GM04504 (cell line): ENCODE measurements at regions not wholly inside any gene's neighbourhood (a gene's known extent, or its start where the extent isn't known, plus 50 kb on each side); places are given as distances from the start of the nearest gene placed in this dataset.
"Not testable (repeated sequence)": the region's sequence is repeated elsewhere in the genome, so short reads cannot be mapped to it uniquely, and the experiment has no call there.

Experiments used
- DNase-seq: peaks from one replicate; pipeline ENCODE4 v3.0.0-alpha.2; 2012; ENCODE audit warnings: low read depth

GRCh38 chr1:30250338-30250983 is 472.9 kb downstream of the MATN1 start:
- no peak for DNase-seq

DNA sequence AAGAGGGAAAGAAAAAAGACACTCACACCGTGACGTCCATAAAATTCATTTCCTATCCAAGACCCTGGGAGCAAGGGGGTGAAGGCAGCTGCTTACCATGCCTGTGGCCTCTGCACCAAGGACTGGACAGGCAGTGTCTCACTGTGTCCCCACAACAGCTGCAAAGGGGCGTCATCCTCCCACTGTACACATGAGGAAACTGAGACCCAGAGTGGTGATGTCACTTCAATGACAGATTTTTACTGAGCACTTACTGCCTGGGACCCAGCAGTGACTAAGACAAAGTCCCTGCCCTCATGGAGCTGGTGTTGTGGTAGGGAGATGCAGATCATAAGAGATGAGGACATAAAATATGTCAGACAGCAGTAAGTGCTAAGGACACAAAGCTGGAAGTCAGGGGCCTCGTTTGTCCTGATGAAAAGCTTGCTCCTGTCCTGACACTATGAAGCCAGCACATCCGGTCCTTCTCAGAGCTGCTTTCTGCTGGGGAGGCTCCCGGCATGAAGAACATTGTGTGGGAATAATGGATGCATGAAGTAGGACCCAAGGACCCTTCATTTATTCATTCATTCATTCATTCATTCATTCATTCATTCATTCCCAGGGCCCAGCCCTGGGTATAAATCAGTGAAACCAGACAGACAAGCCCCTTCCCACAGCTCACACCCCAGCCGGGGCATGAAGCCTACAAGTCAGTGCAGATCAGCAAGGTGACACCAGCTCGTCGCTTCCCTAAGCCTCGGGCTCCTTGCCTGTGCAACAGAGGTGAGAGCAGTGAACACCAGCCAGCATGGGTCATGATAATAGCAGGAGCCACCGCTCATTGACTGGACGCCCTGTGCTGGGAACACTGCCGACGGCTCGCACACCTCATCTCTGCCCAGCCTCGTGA is 473.7 kb downstream of the MATN1 start:
- DNase-seq = no peak

DNA sequence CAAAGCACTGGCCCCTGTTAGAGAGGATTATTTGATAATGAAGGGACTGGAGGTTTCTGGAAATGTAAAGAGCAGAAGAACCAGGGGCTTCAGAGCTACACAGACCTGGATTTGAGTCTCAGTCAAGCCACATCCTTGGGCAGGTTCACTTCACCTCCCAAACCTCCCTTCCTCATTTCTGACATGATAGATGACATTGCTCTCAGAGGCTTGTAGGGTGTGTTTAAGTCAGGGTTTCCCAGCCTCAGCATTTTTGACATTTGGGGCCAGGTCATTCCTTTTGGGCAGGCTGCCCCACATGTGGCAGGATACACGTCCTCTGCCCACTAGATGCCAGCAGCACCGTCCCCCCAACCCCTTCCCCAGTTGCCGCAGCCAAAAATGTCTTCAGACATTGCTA is 474.6 kb downstream of the MATN1 start:
- DNase-seq = no peak

GRCh38 chr1:30248373-30248772 is 475.0 kb downstream of the MATN1 start:
- no peak for DNase-seq

- no peak for DNase-seq
Observed at GRCh38 chr1:30244801-30245200, 478.6 kb downstream of the MATN1 start.

DNA sequence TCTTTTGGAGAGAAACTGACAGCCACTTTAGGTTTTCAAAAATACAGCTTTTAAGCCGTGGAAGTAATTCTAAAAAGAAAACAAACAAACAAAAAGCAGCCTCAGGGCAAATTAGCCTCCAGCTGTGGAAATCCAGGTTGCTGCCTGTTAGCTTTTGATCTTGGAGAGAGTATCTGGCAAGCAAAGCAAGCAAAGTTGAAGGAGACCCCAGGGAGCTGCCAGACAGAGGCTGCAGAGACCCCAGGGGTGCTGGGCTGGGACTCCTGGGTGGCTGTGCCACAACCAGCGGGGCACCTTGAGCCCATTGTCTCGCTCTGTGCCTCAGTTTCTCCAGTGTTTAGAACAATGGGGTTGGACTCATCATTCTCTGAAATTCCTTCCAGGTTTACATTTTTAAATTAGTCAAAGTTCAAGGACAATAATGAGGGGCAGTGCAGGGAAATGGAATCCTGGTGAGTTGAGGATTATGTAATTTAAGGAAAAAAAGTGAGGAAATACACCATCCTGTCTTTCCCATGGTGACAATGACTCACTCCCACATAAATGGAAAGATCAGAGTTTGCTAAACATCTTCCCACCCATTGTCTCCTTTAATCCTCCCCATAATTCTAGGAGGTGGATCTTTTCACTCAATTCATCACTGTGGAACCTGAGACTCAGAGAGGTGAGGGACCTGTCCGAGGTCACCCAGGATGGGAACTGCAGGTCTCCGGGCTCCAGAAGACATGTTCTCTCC is 480.5 kb downstream of the MATN1 start:
- no peak for DNase-seq

DNA sequence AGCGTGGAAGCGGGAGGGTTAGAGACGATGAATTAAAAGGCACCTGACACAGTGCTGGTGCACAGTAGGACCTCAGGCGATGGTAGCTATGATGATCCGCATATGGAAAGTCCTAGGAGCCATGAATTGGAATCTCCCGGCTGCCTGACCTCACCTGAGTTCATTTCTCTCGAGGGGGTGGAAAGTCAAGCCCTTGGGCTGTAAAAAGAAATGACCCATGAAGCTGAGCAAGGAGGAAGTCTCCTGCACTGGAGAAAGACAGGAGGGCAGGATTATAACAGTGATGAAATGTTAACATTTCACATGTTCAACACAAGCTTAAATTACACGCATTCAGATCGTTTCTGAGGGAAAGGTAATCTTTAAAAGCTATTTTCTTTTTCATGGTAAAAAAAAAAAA is 481.2 kb downstream of the MATN1 start:
- DNase-seq = no peak

GRCh38 chr1:30241681-30242080 is 481.7 kb downstream of the MATN1 start:
- no peak for DNase-seq

DNA sequence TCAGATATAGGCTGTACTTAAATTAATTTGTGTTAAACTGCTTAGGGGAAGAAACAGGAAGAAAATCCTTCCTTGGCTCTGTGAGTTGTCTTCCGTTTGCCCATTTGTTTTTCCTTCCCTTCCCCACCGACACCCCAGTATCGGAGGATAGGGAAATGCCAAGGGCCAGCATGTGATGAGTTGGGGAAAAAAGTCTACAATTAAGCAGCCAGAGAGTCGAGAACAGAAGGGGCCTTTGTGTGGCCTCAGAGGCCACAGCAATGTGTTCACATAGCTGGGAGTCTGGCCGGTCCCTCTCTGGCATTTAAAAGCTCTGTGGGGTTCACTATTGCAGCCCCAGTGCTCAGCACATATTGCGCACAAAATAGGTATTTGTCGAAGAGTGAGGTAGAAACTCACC is 489.3 kb downstream of the MATN1 start:
- DNase-seq = no peak

- no peak for DNase-seq
Observed at GRCh38 chr1:30232288-30232899, 491.0 kb downstream of the MATN1 start.

GRCh38 chr1:30229960-30230359 is 493.4 kb downstream of the MATN1 start:
- no peak for DNase-seq

GRCh38 chr1:30229557-30229956 is 493.8 kb downstream of the MATN1 start:
- no peak for DNase-seq

- no peak for DNase-seq
Observed at GRCh38 chr1:30226648-30227047, 496.7 kb downstream of the MATN1 start.

DNA sequence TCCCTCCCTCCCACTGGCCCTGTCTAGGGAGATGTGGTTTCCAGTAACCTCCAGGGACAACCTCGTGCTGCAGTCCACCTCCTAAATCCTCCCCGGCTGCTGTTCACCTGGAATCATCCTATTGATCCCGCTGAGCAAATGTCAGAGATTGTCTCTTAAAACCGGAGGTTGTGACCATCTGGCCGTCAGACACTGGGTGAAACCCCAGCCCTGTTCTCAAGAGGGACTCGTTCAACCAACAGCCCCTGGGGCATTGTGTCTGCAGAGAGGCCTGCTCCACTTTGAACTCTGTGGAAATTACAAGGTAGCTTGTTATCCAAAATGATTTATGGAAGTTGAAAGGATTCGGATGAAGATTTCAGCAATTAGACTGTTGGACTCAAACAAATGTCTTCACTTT is 498.0 kb downstream of the MATN1 start:
- no peak for DNase-seq

DNA sequence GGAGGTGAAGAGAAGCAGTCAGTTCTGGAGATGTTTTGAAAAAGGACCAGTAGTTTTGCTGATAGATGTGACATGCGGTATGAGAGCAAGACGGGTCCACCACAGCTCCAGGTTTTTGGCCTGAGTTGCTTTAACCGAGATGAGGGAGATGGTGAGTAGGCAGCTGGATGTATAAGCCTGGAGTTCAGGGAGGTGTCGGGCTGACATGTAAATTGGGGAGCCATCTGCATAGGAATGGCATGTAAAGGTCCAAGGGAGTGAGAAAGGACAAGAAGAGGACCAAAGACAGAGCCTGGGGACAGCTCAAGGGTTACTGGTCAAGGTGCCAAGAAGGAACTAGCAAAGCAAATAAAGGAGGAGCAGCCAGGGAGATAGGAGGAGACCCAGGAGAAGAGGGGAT is 503.7 kb downstream of the MATN1 start:
- DNase-seq = no peak

- DNase-seq = no peak
Observed at GRCh38 chr1:30218438-30218837, 504.9 kb downstream of the MATN1 start.

DNA sequence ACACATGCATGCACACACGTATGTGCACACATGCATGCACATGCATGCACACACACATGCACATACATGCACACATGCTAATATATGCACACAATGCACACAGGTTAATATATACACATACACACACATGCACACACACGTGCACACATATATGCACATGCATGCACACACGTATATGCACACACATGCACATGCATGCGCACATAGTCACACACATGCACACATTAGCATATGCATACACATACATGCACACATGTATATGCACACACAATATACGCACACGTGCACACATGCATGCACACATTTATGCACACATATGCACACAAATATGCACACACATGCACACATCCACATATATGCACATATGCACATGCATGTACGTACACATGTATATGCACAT is 506.8 kb downstream of the MATN1 start:
- no peak for DNase-seq

GRCh38 chr1:30213936-30214335 is 509.4 kb downstream of the MATN1 start:
- DNase-seq = no peak

DNA sequence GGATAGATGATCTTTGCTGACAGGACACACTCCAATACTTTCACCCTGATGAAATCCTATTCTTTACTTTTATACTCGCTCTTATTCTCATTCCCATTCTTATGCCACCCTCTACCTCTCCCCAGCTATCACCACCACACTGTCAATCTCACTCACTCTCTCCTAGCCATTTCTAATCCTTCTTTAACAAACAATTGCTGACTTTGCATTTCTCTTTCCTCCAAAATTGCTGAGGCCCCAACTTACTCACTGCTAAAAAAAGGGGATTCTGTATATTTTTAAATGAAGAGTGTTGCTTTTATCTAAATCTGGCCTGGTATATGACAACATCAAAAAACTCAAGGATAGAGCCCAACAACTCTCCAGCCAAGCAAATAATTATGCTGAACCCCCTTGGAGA is 515.4 kb downstream of the MATN1 start:
- DNase-seq = not testable (repeated sequence)

GRCh38 chr1:30206631-30207030 is 516.8 kb downstream of the MATN1 start:
- not testable (repeated sequence) for DNase-seq

DNA sequence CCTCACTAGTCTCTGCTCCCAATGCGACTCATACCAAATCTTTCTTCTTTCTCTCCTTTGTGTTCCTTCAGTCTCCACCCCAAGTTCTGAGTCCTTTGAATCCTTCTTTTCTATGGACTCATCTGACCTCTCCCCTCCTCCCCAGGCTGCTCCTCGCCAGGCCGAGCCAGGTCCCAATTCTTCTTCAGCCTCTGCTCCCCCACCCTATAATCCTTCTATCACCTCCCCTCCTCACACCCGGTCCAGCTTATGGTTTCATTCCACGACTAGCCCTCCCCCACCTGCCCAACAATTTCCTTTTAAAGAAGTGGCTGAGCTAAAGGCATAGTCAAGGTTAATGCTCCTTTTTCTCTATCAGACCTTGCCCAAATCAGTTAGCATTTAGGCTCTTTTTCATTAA is 518.5 kb downstream of the MATN1 start:
- not testable (repeated sequence) for DNase-seq

DNA sequence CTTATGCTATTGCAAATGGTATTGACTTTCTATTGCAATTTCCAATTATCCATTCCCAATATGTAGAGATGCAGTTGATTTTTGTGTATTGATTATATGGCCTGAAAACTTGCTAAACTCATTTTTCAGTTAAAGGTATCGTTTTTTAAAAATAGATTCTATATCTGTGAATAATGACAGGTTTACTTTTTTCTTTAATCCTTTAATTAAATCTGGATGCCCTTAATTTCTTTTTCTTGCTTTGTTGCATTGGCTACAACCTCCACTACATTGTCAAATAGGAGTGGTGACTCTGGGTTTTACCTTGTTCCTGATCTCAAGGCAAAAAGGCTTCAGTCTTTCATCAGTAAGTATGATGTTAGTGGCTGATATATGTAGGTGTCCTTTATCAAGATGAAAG is 522.4 kb downstream of the MATN1 start:
- no peak for DNase-seq
